H1 (cell line): ENCODE measurements at regions not wholly inside any gene's neighbourhood (a gene's known extent, or its start where the extent isn't known, plus 50 kb on each side); places are given as distances from the start of the nearest gene placed in this dataset.

Source experiments
- CTCF ChIA-PET: fragments of 300-600 bp; sonication (Branson Sonifier 250); formaldehyde crosslinking; loops from one replicate; lab custom pipeline; 2021; ENCODE audit not compliant: partially characterized antibody; lab: Charles Lee
- POLR2A ChIA-PET: fragments of 300-600 bp; sonication (Branson Sonifier 250); formaldehyde crosslinking; loops from one replicate; lab custom pipeline; 2021; ENCODE audit warnings: inconsistent platforms; ENCODE audit not compliant: partially characterized antibody; lab: Charles Lee
- DNase-seq, 2 experiments: peaks; one replicate each; pipeline versions ENCODE4 v3.0.0 to v3.0.0-alpha.2; 2010 to 2022; ENCODE audit warnings: low spot score in 2 of 2, low read depth in 1 of 2, mixed read lengths in 1 of 2
- FAIRE-seq: peaks from 2 replicates; lab custom pipeline; 2011; peaks lifted over from hg19 to GRCh38; lab: Jason Lieb, UNC
- H2AFZ ChIP-seq: 2 replicates; pipeline ENCODE4 v1.8.1; 2012; ENCODE audit warnings: low read length, inconsistent platforms
- H2AK5ac ChIP-seq: 2 replicates; pipeline ENCODE4 v1.6.1; 2013; ENCODE audit warnings: low read depth, low read length
- H2BK120ac ChIP-seq: replicated peaks from 2 replicates; pipeline ENCODE3; 2013; ENCODE audit warnings: low read depth, low read length, inconsistent platforms
- H2BK12ac ChIP-seq: 2 replicates; pipeline ENCODE4 v1.6.1; 2013; ENCODE audit warnings: low read depth, low read length
- H2BK15ac ChIP-seq: 2 replicates; pipeline ENCODE4 v1.6.1; 2013; ENCODE audit warnings: low read length
- H2BK20ac ChIP-seq: 2 replicates; pipeline ENCODE4 v1.6.1; 2013; ENCODE audit warnings: low read length
- H2BK5ac ChIP-seq: 2 replicates; pipeline ENCODE4 v1.6.1; 2013; ENCODE audit warnings: low read depth, low read length
- H3K14ac ChIP-seq: 2 replicates; pipeline ENCODE4 v1.6.1; 2013; ENCODE audit warnings: inconsistent platforms; ENCODE audit not compliant: insufficient read length
- H3K18ac ChIP-seq: 2 replicates; pipeline ENCODE4 v1.6.1; 2013; ENCODE audit warnings: low read length; ENCODE audit errors: extremely low read depth
- H3K23ac ChIP-seq: 2 replicates; pipeline ENCODE4 v1.6.1; 2013; ENCODE audit warnings: inconsistent platforms; ENCODE audit not compliant: insufficient read length
- H3K23me2 ChIP-seq: 2 replicates; pipeline ENCODE4 v1.6.1; 2013; ENCODE audit warnings: low read depth, low read length
- H3K27ac ChIP-seq: 2 replicates; pipeline ENCODE4 v1.6.1; 2011; ENCODE audit warnings: low read depth, low read length, inconsistent platforms
- H3K27me3 ChIP-seq, 4 experiments: replicated peaks in 1 of 4; 1 replicate in 1 of 4; 2 replicates in 3 of 4; pipeline versions ENCODE4 v1.6.1 to v1.8.1; 2011 to 2013; ENCODE audit warnings: low read length in 3 of 4, mild to moderate bottlenecking in 3 of 4, inconsistent platforms in 2 of 4, mixed read lengths in 2 of 4, moderate library complexity in 1 of 4; ENCODE audit not compliant: control insufficient read depth in 3 of 4, insufficient read depth in 3 of 4; ENCODE audit errors: extremely low read depth in 1 of 4
- H3K36me3 ChIP-seq, 4 experiments: 2 replicates each; pipeline versions ENCODE4 v1.6.1 to v1.8.1; 2011 to 2013; ENCODE audit warnings: mild to moderate bottlenecking in 4 of 4, low read length in 3 of 4, moderate library complexity in 2 of 4, control low read depth in 1 of 4, inconsistent platforms in 1 of 4; ENCODE audit not compliant: insufficient read depth in 4 of 4, control insufficient read depth in 2 of 4
- H3K4ac ChIP-seq: replicated peaks from 2 replicates; pipeline ENCODE3; 2013; ENCODE audit warnings: low read length, low read depth, mixed read lengths, inconsistent platforms; ENCODE audit not compliant: insufficient read length
- H3K4me1 ChIP-seq, 4 experiments: replicated peaks in 1 of 4; 1 replicate in 1 of 4; 2 replicates in 3 of 4; pipeline versions ENCODE4 v1.6.1 to v1.8.1; 2011 to 2013; ENCODE audit warnings: low read length in 3 of 4, inconsistent platforms in 2 of 4, mixed read lengths in 1 of 4; ENCODE audit not compliant: insufficient read depth in 4 of 4, control insufficient read depth in 3 of 4
- H3K4me2 ChIP-seq, 2 experiments: 2 replicates each; pipeline versions ENCODE4 v1.6.1 to v1.8.1; 2011 to 2013; ENCODE audit warnings: low read depth in 2 of 2, low read length in 2 of 2, control low read depth in 1 of 2, inconsistent platforms in 1 of 2, mild to moderate bottlenecking in 1 of 2; ENCODE audit not compliant: insufficient read depth in 1 of 2
- H3K4me3 ChIP-seq, 4 experiments: fragments of 200-600, 300-600 bp in 1 of 4; sonication (generic), shearing (Covaris generic), sonication (Bioruptor Twin) in 1 of 4; 2 replicates each; pipeline versions ENCODE4 v1.5.1 to v1.8.1; 2011 to 2016; ENCODE audit warnings: low read length in 4 of 4, low read depth in 3 of 4, control low read depth in 2 of 4, inconsistent platforms in 2 of 4, mild to moderate bottlenecking in 2 of 4, mixed read lengths in 1 of 4, moderate library complexity in 1 of 4; ENCODE audit not compliant: insufficient read depth in 2 of 4; ENCODE audit errors: extremely low read depth in 1 of 4
- H3K56ac ChIP-seq: replicated peaks from 2 replicates; pipeline ENCODE3; 2013; ENCODE audit warnings: low read depth, mild to moderate bottlenecking, mixed read lengths, low read length, inconsistent platforms; ENCODE audit not compliant: insufficient read length
- H3K79me1 ChIP-seq: 2 replicates; pipeline ENCODE4 v1.6.1; 2013; ENCODE audit warnings: low read depth, low read length, control low read depth
- H3K79me2 ChIP-seq, 2 experiments: 2 replicates each; pipeline versions ENCODE4 v1.6.1 to v1.8.1; 2012 to 2013; ENCODE audit warnings: low read length in 2 of 2, mild to moderate bottlenecking in 2 of 2, inconsistent platforms in 1 of 2; ENCODE audit not compliant: insufficient read depth in 2 of 2, control insufficient read depth in 1 of 2
- H3K9ac ChIP-seq, 4 experiments: replicated peaks in 1 of 4; 1 replicate in 1 of 4; 2 replicates in 3 of 4; pipeline versions ENCODE4 v1.6.1 to v1.8.1; 2011 to 2013; ENCODE audit warnings: low read depth in 3 of 4, low read length in 3 of 4, control low read depth in 2 of 4, mild to moderate bottlenecking in 2 of 4, moderate library complexity in 2 of 4, inconsistent platforms in 1 of 4; ENCODE audit errors: extremely low read depth in 1 of 4
- H3K9me3 ChIP-seq, 2 experiments: 2 replicates each; pipeline versions ENCODE4 v1.6.1 to v1.8.1; 2012 to 2013; ENCODE audit warnings: mild to moderate bottlenecking in 2 of 2, moderate library complexity in 2 of 2, control low read depth in 1 of 2, inconsistent platforms in 1 of 2, low read depth in 1 of 2, low read length in 1 of 2, mixed read lengths in 1 of 2; ENCODE audit not compliant: insufficient read depth in 2 of 2
- H4K20me1 ChIP-seq, 2 experiments: replicated peaks in 1 of 2; 2 replicates each; pipeline versions ENCODE3 to v1.8.1; 2011 to 2013; ENCODE audit warnings: inconsistent platforms in 2 of 2, low read length in 2 of 2, mild to moderate bottlenecking in 1 of 2; ENCODE audit not compliant: insufficient read depth in 2 of 2, control insufficient read depth in 1 of 2
- H4K5ac ChIP-seq: 2 replicates; pipeline ENCODE4 v1.6.1; 2013; ENCODE audit warnings: low read length, low read depth, mixed read lengths, inconsistent platforms; ENCODE audit not compliant: insufficient read length
- H4K8ac ChIP-seq: 2 replicates; pipeline ENCODE4 v1.8.0; 2013; ENCODE audit warnings: mild to moderate bottlenecking, moderate library complexity, low read length, inconsistent platforms; ENCODE audit not compliant: insufficient read depth; ENCODE audit errors: extremely low read depth
- H4K91ac ChIP-seq: replicated peaks from 2 replicates; pipeline ENCODE3; 2013; ENCODE audit warnings: low read length, mixed read lengths, inconsistent platforms; ENCODE audit not compliant: insufficient read length
- CHD1 ChIP-seq: IDR thresholded peaks from 2 replicates; pipeline ENCODE4 v1.6.1; 2012; ENCODE audit warnings: low read depth, low read length, improper control_type of control experiment
- CTBP2 ChIP-seq: IDR thresholded peaks from 2 replicates; pipeline ENCODE4 v1.7.0; 2011; ENCODE audit warnings: borderline replicate concordance, mild to moderate bottlenecking, moderate library complexity, mixed read lengths, low read length; ENCODE audit not compliant: insufficient read depth, insufficient read length
- JUN ChIP-seq: IDR thresholded peaks from 2 replicates; pipeline ENCODE4 v1.6.1; 2011; ENCODE audit warnings: low read depth, mild to moderate bottlenecking, improper control_type of control experiment, low read length
- RNF2 ChIP-seq: fragments of 200-900, 300-1000 bp; sonication (generic); IDR thresholded peaks from 2 replicates; pipeline ENCODE4 v1.7.1; 2016; ENCODE audit warnings: borderline replicate concordance, low read depth, mild to moderate bottlenecking, antibody characterized with exemption, low read length; ENCODE audit not compliant: poor library complexity, severe bottlenecking; ENCODE audit errors: missing control alignments
- SIRT6 ChIP-seq: IDR thresholded peaks from one replicate; pipeline ENCODE4 v1.7.1; 2012; ENCODE audit warnings: low read length, inconsistent platforms
- TEAD4 ChIP-seq: IDR thresholded peaks from 2 replicates; pipeline ENCODE4 v1.6.1; 2012; ENCODE audit warnings: low read depth, low read length, inconsistent platforms, mixed read lengths
- YY1 ChIP-seq: IDR thresholded peaks from 2 replicates; pipeline ENCODE4 v1.6.1; 2011; ENCODE audit warnings: low read depth, mild to moderate bottlenecking, low read length
- WGBS, 2 experiments: shearing (Covaris generic) in 1 of 2; methylation state at CpG; one replicate each; pipeline versions ENCODE4 v1.1.6 to v1.1.7; 2013 to 2015; ENCODE audit warnings: low lambda C conversion rate in 2 of 2, mixed read lengths in 2 of 2, inconsistent platforms in 1 of 2, low coverage in 1 of 2, missing lambda C conversion rate in 1 of 2; ENCODE audit not compliant: insufficient replicate concordance in 2 of 2, insufficient coverage in 1 of 2, insufficient read length in 1 of 2; ENCODE audit errors: extremely low coverage in 1 of 2, missing lambda C conversion rate in 1 of 2; 5-methylcytosine and 5-hydroxymethylcytosine counted together
- TF ChIP-seq, protein P1 (sequence below): IDR thresholded peaks from 2 replicates; pipeline ENCODE4 v1.6.1; 2011; ENCODE audit warnings: low read depth, mild to moderate bottlenecking, low read length; ENCODE audit not compliant: insufficient read depth
- TF ChIP-seq, protein P2 (sequence below): IDR thresholded peaks from 2 replicates; pipeline ENCODE4 v1.6.1; 2012; ENCODE audit warnings: inconsistent platforms

DNA sequence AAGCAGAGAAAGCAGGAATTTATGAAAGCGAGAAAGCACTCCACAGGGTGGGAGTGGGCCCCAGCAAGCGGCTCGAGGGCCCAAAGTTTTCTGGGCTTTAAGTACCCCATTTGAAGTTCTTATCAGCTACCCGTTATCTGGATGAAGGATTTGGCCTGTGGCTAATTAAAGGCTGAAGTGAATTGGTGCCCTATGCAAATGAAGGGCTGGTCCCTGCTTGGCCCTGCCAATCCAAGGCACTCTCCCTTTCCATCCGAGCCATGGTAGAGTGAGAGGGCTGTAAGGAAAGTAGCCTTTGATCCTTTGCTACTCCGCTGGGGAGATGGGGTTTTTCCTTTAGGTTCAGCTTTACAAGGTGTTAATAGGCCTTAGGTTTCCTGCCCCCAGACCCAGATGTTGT is 469.3 kb upstream of the CFAP20DC start:
- H3K79me1 ChIP-seq = no peaks in the 10 kb centered on the region; the same call in 1 of the 2 replicates
- POLR2A ChIA-PET = no interaction called here
- no peaks in the 10 kb centered on the region for H3K27me3 ChIP-seq
- no peak for DNase-seq
- H3K56ac ChIP-seq = no peak overlapping the region
- H2BK12ac ChIP-seq = no peak overlapping the region
- H2AFZ ChIP-seq = no peak overlapping the region
- H3K27ac ChIP-seq = no peak overlapping the region
- H3K23me2 ChIP-seq = no peaks in the 10 kb centered on the region
- H3K4me3 ChIP-seq = no peak overlapping the region
- no peaks in the 10 kb centered on the region for H4K20me1 ChIP-seq
- TF ChIP-seq SIRT6 = no peak
- no peak for TF ChIP-seq YY1
- no peak for TF ChIP-seq TEAD4
- TF ChIP-seq, protein P1, sequence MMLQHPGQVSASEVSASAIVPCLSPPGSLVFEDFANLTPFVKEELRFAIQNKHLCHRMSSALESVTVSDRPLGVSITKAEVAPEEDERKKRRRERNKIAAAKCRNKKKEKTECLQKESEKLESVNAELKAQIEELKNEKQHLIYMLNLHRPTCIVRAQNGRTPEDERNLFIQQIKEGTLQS = no peak
- TF ChIP-seq CHD1 = no peak
- no peak for TF ChIP-seq RNF2
- no peak for TF ChIP-seq CTBP2
- TF ChIP-seq, protein P2, sequence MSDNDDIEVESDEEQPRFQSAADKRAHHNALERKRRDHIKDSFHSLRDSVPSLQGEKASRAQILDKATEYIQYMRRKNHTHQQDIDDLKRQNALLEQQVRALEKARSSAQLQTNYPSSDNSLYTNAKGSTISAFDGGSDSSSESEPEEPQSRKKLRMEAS = no peak
- no peak for TF ChIP-seq JUN
- TF ChIP-seq, all 59 proteins: peak for 0
- Histone ChIP-seq H3K4me1 (0 out of 7 replicates have a peak, but pooled peaks cover 0 to 2% (median 0%) of the 10 kb centered on the region in 4 experiments), H3K36me3 (no peaks in the 10 kb centered on the region), H3K23ac (no peak overlapping the region), H2BK5ac (no peak overlapping the region), H2AK5ac (no peak overlapping the region), H3K18ac (no peak overlapping the region), H3K9ac (no peak overlapping the region), H3K4me2 (no peak overlapping the region), H3K14ac (no peak overlapping the region), H3K9me3 (no peaks in the 10 kb centered on the region), H4K91ac (no peak overlapping the region), H2BK15ac (no peak overlapping the region), H3K79me2 (no peaks in the 10 kb centered on the region), H3K4ac (no peak overlapping the region), H4K5ac (no peak overlapping the region), H2BK20ac (no peak overlapping the region), H2BK120ac (no peak overlapping the region), H4K8ac (no peak overlapping the region)
- no peak for FAIRE-seq
- CTCF ChIA-PET = interaction anchor here (1.2 kb wide), 1 partner anchor 206 kb away, joined by 3 read pairs; no protein-coding TSS in a partner anchor
- WGBS, 2 experiments = 94% methylated on average over 6 of the region's 6 CpGs; no CpG with 5 or more reads in 1 of the 2 experiments
